Non-pigmented ciliary epithelial cell (primary cell): ENCODE measurements at regions not wholly inside any gene's neighbourhood (a gene's known extent, or its start where the extent isn't known, plus 50 kb on each side); places are given as distances from the start of the nearest gene placed in this dataset.
"Not testable (repeated sequence)": the region's sequence is repeated elsewhere in the genome, so short reads cannot be mapped to it uniquely, and the experiment has no call there.

ENCODE experiments used
- DNase-seq: peaks from one replicate; pipeline ENCODE4 v3.0.0-alpha.2; 2010; ENCODE audit warnings: low read depth

GRCh38 chr6:144477856-144478255 lies 192.7 kb downstream of the UTRN start:
- DNase-seq, result no peak

- no peak for DNase-seq
These were observed 193.3 kb downstream of the UTRN start for GRCh38 chr6:144478483-144478882.

DNA sequence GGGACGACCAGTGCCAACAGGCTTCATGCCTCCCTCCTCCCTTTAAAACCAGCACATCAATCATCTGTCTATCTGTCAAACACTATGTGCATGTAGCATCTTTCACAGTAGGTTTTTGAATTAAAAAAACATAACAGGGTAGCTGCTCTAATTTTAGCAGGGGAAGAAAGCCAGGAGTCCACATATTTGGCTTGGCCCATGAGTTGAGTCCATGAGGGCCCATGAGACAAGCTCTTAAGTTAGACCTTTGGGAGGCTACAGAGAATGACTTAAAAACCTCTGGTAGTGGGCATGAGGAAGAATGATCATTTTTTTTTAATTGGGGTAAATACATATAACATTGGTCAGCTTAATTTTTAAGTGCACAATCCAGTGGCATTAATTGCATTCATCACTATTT lies 194.9 kb downstream of the UTRN start:
- no peak for DNase-seq

DNA sequence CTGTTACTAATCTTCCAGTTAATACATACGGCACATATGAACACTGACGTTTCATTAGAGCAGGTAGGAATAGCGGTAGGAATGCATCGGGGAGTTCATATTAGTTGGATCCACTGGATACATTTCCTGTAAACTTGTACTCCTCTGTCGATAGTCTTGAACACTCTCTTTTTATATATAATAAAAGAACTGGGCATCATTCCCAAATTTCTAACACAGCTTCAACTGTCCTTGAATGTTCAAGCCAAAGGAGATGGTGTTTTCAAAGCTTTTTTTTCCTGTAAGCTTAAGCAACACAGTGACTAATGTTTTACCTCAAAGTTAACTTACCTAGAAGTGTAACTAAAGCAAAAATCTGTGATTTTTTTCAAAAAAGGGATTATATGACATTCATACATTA lies 195.3 kb downstream of the UTRN start:
- DNase-seq, result no peak

DNA sequence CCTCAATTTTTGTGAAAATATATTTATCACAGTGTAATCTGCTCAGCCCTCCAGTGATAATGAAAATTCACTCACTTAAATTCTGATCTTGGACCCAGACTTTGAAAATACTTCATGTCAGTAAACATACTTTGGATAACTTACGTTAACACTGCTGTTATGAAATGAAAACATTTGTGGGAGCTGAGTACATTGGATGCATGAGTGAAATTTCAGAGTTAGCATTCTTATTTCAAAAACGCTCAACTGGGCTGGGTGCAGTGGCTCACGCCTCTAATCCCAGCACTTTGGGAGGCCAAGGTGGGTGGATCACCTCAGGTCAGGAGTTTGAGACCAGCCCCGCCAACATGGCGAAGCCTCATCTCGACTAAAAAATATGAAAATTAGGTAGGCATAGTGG lies 196.4 kb downstream of the UTRN start:
- DNase-seq, result no peak

GRCh38 chr6:144482142-144482541 lies 197.0 kb downstream of the UTRN start:
- peak; percentile 28 for DNase-seq

- no peak for DNase-seq
These were observed 200.4 kb downstream of the UTRN start for GRCh38 chr6:144485531-144485930.

DNA sequence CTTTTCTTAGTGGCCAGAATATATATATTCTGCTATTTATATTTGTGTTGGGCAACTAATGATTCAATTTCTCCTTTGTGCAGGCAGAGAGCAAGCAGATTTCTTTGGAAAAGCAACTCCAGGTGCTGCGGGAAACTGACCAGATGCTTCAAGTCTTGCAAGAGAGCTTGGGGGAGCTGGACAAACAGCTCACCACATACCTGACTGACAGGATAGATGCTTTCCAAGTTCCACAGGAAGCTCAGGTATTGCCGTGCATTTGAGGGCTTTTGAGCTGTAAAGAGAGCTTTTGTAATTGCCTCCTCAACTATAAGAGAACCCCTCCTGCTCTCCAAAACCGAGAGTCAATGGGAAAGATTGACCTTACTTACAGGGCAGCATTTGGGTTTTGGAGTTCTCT lies 203.5 kb downstream of the UTRN start:
- DNase-seq, result no peak

GRCh38 chr6:144493035-144493910 lies 208.1 kb downstream of the UTRN start:
- DNase-seq, result no peak

DNA sequence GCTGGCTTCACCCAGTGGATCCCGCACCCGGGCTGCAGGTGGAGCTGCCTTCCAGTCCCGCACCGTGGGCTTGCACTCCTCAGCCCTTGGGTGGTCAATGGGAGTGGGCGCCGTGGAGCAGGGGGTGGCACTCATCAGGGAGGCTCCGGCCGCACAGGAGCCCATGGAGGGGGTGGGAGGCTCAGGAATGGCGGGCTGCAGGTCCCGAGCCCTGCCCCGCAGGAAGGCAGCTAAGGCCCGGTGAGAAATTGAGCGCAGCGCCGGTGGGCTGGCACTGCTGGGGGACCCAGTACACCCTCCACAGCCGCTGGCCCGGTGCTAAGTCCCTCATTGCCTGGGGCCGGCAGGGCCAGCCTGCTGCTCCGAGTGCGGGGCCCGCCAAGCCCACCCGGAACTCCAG lies 209.9 kb downstream of the UTRN start:
- not testable (repeated sequence) for DNase-seq

DNA sequence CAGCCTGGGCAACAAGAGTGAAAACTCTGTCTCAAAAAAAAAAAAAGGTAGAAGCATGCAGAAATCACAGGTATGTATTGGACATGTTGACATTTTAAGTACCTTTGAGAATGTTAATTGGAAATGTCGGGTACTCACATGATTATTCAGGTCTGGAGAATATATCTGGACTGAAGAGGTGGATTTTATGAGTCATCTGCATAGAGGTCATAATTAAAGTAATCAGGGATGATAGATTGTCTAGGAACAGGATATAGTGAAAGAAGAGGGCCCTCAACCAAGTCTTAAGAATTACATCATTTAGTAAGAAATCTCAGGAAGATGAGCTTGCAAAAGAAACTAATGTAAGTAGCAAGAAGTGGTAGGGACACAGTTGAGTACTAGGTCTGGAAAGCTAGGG lies 212.5 kb downstream of the UTRN start:
- DNase-seq, result no peak

DNA sequence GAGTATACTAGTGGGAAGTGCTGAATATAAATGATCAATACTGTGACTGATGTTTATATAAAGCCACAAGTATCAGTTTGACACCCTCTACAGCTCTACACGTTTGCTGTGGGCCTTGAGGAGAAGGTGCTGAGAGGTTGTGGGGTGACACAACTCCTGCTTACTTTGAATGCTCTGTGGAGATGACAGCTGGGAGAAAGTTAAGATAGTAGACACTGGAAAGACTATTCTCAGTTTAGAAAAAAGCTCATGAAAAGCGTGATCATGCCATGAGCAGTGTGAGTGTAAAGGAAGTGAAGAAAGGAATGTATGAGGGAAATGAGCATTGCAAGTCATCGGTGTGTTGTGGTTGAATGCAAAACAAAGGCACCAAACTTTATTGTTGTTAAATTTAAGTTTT lies 215.8 kb downstream of the UTRN start:
- DNase-seq, result no peak

DNA sequence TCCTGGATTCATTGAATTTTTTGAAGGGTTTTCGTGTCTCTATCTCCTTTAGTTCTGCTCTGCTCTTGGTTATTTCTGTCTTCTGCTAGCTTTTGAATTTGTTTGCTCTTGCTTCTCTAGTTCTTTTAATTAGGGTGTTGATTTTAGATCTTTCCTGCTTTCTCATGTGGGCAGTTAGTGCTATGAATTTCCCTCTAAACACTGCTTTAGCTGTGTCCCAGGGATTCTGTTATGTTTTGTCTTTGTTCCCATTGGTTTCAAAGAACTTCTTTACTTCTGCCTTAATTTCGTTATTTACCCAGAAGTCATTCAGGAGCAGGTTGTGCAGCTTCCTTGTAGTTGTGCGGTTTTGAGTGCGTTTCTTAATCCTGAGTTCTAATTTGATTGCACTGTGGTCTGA lies 220.1 kb downstream of the UTRN start:
- not testable (repeated sequence) for DNase-seq

GRCh38 chr6:144506051-144506450 lies 220.9 kb downstream of the UTRN start:
- DNase-seq, result not testable (repeated sequence)

DNA sequence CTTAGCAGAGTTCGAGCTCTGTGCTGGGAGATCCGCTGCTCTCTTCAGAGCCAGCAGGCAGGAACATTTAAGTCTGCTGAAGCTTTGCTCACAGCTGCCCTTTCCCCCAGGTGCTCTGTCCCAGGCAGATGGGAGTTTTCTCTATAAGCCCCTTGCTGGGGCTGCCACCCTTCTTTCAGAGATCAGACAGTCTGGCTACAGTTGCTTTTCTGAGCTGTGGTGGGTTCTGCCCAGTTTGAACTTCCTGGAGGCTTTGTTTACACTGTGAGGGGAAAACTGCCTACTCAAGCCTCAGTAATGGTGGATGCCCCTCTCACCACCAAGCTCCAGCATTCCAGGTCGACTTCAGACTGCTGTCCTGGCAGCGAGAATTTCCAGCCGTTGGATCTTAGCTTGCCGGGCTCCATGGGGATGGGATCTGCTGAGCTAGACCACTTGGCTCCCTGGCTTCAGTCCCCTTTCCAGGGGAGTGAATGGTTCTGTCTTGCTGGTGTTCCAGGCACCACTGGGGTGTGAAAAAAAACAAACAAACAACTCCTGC lies 222.7 kb downstream of the UTRN start:
- not testable (repeated sequence) for DNase-seq

DNA sequence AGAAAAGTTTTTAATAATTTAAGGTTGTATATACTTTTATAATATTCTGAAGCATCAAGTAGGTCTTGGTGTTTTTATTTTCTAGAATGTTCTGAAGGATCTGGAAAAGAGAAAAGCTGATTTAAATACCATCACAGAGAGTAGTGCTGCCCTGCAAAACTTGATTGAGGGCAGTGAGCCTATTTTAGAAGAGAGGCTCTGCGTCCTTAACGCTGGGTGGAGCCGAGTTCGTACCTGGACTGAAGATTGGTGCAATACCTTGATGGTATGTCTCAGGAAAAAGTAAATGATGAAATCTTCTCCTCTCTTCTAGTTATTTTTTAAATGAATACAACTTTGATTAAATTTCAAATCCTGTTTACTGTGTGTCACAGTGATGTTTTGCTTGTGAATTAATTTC lies 225.7 kb downstream of the UTRN start:
- no peak for DNase-seq

DNA sequence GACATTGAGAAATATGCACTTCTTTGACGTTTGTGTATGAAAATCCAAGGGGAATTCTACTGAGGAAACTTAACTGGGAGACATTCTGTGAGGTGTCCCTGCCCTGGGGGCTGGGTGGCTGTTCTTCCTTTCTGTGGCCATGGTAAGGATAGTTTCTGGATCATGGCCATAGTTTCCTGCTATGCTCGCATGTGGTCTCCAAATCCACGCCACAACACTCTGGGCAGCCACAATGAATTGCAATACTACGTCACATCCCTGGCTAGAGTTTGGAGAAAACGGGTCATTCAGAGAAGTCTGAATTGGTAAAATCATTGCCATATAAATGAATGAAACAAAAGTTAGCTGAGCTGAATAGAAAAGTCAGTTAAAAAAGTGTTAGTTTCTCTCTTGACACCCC lies 230.6 kb downstream of the UTRN start:
- DNase-seq, result no peak

DNA sequence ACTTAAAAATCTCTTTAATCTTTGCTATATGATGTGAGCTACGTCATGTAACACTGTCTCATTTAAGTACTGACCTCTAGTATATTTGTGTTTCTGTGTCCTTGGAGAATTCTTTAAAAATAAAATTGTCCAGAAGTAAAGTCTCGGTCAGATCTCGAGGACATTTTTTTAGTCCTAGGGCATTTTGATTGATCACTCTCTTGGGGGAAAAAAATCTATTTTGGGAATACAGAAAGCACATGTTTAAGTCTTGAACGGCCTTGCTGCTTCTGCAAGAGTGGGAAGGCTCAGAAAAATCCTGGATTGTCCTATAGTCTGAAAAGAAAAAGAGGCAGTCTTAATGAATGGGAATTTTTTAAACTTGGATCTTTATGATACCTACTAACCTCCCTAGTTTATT lies 234.3 kb downstream of the UTRN start:
- DNase-seq, result no peak

GRCh38 chr6:144528743-144529425 lies 243.7 kb downstream of the UTRN start:
- peak; percentile 38 for DNase-seq

DNA sequence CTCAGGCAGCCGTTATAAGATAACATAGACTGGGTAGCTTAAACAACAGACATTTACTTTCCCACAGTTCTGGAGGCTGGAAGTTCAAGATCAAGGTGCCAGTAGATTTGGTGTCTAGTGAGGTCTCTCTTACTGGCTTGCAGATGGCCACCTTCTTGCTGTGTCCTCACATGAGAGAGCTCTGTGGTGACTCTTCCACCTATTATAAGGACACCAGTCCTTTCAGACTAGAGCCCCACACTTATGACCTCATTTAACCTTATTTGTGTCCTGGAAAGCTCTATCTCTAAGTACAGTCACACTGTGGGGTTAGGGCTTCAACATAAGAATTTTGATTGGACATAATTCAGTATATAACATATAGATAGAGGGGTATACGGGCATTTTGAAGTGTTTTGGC lies 245.0 kb downstream of the UTRN start:
- no peak for DNase-seq

DNA sequence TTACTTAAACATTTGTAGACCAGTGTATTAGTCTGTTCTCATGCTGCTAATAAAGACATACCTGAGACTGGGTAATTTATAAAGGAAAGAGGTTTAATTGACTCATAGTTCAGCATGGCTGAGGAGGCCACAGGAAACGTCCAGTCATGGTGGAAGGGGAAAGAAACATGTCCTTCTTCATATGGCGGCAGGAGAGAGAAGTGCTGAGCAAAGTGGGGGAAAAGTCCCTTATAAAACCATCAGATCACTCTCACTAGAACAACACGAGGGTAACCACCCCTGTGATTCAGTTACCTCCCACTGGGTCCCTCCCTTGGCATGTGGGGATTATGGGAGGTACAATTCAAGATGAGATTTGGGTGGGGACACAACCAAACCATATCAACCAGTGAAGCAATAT lies 247.1 kb downstream of the UTRN start:
- not testable (repeated sequence) for DNase-seq

DNA sequence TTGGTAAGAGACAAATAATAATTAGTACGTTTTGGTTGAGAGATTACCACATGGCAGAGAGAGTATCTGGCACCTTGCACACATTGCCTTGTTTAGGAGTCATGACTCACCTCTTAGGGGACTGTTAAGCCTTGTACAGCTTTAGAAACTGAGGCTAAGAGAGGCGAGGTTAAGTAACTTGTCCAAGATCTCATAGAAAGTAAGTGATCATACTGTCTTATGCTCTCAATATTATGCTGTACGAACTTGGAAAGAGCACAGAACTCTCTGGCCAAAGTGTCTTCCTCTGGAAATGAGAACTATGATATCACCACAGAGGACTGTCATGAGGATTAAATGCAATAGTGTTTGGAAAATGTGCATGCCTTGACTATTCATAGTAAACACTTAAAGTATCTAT lies 249.0 kb downstream of the UTRN start:
- no peak for DNase-seq

GRCh38 chr6:144535630-144536029 lies 250.5 kb downstream of the UTRN start:
- DNase-seq, result no peak
